Cardiac muscle cell (in vitro differentiated cells and primary cell): ENCODE measurements at regions not wholly inside any gene's neighbourhood (a gene's known extent, or its start where the extent isn't known, plus 50 kb on each side); places are given as distances from the start of the nearest gene placed in this dataset.
A peak's percentile ranks its signal among the peaks of the same experiment; 100 is the strongest.

Source experiments
- DNase-seq, 2 donors: peaks; one replicate each; pipeline versions ENCODE4 v3.0.0 to v3.0.0-alpha.2; 2010 to 2017; ENCODE audit warnings: low read depth in 1 of 2, low spot score in 1 of 2
- H3K27ac ChIP-seq: fragments of 200-600 bp; sonication (generic); 2 replicates; pipeline ENCODE4 v1.5.1; 2016
- H3K27me3 ChIP-seq: fragments of 200-600 bp; sonication (generic); 2 replicates; pipeline ENCODE4 v1.6.0; 2016; ENCODE audit warnings: control low read depth
- H3K36me3 ChIP-seq: fragments of 200-600 bp; sonication (generic); 2 replicates; pipeline ENCODE4 v1.5.1; 2016; ENCODE audit warnings: control low read depth
- H3K4me1 ChIP-seq: fragments of 200-600 bp; sonication (generic); 2 replicates; pipeline ENCODE4 v1.8.1; 2017; ENCODE audit warnings: low read depth, mild to moderate bottlenecking, mixed run types
- H3K4me3 ChIP-seq: fragments of 200-600 bp; sonication (generic); 2 replicates; pipeline ENCODE4 v1.5.1; 2016; ENCODE audit warnings: mild to moderate bottlenecking
- H3K9me3 ChIP-seq: fragments of 200-600 bp; sonication (generic); 2 replicates; pipeline ENCODE4 v1.5.1; 2017; ENCODE audit warnings: low read depth, mild to moderate bottlenecking, control low read depth
- TF ChIP-seq, protein P1 (sequence below): IDR thresholded peaks from 2 replicates; pipeline ENCODE4 v1.5.1; 2012; ENCODE audit warnings: low read depth, mild to moderate bottlenecking, low read length

DNA sequence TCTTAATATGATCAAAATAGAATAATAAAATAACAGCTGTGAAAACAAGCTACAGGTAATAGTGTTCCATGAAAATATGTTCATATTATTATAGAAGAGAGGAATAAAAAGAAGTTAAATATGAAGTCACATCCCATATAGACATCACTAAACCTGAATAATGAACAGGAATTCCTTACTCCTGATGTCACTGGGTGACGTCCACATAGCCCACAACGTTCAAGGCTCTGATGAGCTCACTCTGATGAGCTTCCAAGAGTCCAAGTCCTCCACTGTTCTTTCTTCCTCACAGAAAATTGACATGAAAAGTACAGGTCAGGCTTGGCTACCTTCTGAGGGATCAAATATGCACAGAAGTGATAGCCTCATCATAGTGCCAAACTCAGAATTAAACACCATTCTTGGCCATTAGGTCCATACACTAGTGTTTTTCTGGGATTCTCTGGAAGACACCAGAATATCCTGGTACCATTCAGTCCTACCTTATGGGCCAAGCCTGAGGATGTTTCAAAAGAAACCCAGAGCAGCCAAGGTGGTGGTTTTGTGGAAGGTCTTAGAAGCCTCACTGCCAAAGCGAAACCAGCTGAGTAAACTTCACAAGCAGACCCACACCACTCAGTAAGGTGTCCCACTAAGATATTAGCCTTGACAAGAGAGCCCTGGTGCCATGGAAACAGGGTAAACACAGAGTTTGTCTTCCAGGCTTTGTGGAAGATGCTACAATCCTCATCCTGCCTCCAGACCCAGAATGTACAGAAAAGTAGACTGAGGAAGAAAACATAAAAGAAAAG, 138.4 kb upstream of the HHIP start:
- Histone ChIP-seq H3K9me3 (no peaks in the 10 kb centered on the region), H3K27me3 (no peaks in the 10 kb centered on the region), H3K4me3 (no peak overlapping the region), H3K36me3 (no peaks in the 10 kb centered on the region), H3K4me1 (no peaks in the 10 kb centered on the region), H3K27ac (no peak overlapping the region)
- peak in 1 of 2 donors; percentile 6 for DNase-seq
- TF ChIP-seq, protein P1, sequence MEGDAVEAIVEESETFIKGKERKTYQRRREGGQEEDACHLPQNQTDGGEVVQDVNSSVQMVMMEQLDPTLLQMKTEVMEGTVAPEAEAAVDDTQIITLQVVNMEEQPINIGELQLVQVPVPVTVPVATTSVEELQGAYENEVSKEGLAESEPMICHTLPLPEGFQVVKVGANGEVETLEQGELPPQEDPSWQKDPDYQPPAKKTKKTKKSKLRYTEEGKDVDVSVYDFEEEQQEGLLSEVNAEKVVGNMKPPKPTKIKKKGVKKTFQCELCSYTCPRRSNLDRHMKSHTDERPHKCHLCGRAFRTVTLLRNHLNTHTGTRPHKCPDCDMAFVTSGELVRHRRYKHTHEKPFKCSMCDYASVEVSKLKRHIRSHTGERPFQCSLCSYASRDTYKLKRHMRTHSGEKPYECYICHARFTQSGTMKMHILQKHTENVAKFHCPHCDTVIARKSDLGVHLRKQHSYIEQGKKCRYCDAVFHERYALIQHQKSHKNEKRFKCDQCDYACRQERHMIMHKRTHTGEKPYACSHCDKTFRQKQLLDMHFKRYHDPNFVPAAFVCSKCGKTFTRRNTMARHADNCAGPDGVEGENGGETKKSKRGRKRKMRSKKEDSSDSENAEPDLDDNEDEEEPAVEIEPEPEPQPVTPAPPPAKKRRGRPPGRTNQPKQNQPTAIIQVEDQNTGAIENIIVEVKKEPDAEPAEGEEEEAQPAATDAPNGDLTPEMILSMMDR, result no peak

DNA sequence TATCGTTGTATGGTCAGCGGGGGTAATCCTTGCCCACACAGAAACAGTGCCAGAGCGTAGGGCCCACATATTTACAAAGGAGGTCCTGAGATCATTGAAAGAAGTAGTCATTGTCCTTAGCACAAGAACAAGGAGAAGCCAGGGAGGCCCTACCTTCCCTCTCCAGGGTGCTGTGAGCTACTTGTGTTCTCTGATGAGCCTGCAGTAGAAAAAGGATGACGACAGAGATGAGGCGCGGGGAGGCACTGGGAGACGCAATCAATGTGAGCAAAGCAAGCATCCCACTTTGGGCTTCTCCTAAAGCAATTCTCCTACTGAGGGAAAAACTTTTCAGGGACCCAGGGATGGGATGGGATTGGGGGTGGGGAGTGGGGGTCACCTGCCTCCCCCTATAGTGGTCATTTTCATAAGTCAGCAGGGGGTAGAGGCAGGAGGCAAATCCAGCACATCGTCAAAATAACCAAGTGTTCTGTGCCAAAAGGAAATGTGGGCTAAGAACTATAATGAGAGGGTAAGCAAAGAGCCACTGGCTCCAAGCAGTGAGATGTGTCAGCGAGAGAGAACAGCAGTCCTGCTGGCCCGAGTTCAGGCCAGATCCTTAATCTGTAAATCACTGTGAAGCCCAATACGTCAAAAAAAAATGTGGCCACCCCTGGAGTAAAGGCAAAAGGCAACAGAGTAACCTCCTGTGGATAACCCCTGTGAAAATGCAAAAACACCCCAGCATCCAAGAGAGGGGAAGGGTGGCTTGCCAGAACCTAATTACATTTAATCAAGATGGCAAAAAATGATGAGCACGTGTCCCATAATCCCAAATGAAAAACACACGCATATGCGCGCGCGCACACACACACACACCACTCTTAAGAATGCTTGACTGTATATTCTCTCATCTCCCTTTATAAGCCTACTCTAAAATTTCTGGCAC, 136.6 kb upstream of the HHIP start:
- H3K4me1 ChIP-seq, result no peaks in the 10 kb centered on the region
- no peak for DNase-seq
- TF ChIP-seq, protein P1, result no peak
- no peak overlapping the region for H3K4me3 ChIP-seq
- H3K36me3 ChIP-seq, result no peaks in the 10 kb centered on the region
- H3K9me3 ChIP-seq, result no peaks in the 10 kb centered on the region
- H3K27ac ChIP-seq, result no peak overlapping the region
- no peaks in the 10 kb centered on the region for H3K27me3 ChIP-seq

DNA sequence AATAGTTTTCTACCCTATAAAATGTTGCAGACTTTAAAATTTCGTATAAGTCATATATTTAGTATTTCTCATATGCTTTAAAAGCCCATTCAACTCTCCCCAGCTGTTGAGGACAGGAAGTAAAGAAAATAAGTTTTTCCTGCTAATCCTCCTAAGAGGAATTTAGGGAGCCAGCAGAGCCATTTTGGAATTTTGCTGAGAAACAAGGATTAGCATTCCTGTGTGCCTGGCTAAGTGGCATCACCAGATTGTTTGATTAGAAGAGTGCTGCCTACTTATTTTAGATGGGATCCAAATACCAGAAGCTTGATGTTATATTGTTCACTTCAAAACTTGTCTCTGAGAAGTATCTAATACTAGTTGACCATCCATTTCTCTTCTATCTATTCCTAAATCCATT, 131.2 kb upstream of the HHIP start:
- no peak for DNase-seq
- H3K36me3 ChIP-seq, result no peaks in the 10 kb centered on the region

DNA sequence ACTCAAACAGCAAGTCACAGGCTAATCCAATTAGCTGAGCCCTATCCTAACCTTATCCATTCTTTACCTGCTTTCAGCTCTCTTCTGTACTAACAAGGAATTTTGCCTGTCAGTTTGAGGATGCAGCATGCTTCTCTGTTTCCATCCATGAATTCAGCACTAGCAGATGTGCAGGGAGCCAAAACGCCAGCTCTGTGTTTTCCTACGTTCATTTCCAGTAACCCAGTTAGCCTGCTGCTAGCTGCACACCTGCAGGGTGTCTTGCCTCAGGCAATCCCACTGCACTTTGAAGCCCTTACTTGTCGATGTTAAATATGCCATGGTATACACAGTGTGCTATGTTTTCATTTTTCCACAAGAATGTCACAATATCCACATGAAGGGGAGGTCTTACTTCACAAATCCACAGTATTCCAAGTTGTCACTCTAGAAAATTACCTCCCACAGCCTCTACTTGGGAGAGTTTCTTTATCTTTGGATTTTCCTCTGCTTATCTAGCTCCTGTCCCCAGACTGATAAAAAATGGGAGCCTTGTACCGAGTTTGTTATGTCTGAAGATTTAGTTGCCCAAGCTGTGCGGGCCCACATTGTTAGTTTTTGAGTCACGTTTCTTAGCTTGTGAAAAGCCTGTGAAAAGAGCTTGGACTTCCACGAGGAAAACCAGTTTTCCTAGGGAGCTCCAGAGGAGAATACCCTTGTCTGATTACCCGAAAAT, 127.6 kb upstream of the HHIP start:
- Histone ChIP-seq H3K9me3 (no peaks in the 10 kb centered on the region), H3K36me3 (no peaks in the 10 kb centered on the region), H3K4me3 (no peak overlapping the region), H3K27ac (no peak overlapping the region), H3K4me1 (peaks cover 4% of the 10 kb centered on the region), H3K27me3 (no peaks in the 10 kb centered on the region)
- TF ChIP-seq, protein P1, result no peak
- peak; percentile 7 to 71 for DNase-seq

More for the DNA sequence above, 131.2 kb upstream of the HHIP start:
- Histone ChIP-seq H3K4me1 (peaks cover 4% of the 10 kb centered on the region), H3K9me3 (no peaks in the 10 kb centered on the region), H3K27me3 (no peaks in the 10 kb centered on the region), H3K27ac (no peak overlapping the region), H3K4me3 (no peak overlapping the region)
- TF ChIP-seq, protein P1, result no peak

DNA sequence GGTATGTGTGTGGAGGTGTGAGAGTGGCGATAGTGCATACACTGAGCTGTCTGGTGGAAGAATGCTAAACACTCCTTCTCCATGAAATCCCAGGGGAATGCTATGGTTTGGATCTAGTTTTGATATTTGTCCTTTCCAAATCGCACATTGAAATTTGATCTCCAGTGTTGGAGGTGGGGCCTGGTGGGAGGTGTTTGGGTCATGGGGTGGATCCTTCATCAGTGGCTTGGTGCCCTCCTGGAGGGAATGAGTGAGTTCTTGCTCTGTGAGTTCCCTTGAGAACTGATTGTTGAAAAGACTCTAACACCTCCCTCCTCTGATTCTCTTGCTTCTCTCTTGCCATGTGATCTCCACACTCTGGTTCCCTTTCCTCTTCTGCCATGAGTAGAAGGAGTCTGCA, 114.1 kb upstream of the HHIP start:
- TF ChIP-seq, protein P1, result no peak
- H3K27ac ChIP-seq, result no peak overlapping the region
- no peaks in the 10 kb centered on the region for H3K4me1 ChIP-seq
- H3K9me3 ChIP-seq, result no peaks in the 10 kb centered on the region
- no peaks in the 10 kb centered on the region for H3K36me3 ChIP-seq
- H3K4me3 ChIP-seq, result no peak overlapping the region
- no peaks in the 10 kb centered on the region for H3K27me3 ChIP-seq
- DNase-seq, result no peak
